Ovary (tissue), 3 donors: ENCODE measurements at regions not wholly inside any gene's neighbourhood (a gene's known extent, or its start where the extent isn't known, plus 50 kb on each side); places are given as distances from the start of the nearest gene placed in this dataset.

Source experiments
- CTCF ChIP-seq, 3 donors: fragments of 450-650 bp in 2 of 3; fragments of 200-600 bp in 1 of 3; IDR thresholded peaks; one replicate each; pipeline versions ENCODE4 v1.5.1 to v1.8.0; 2016 to 2022; ENCODE audit warnings: antibody characterized with exemption in 3 of 3, mild to moderate bottlenecking in 1 of 3
- EP300 ChIP-seq: sonication (generic); formaldehyde crosslinking; IDR thresholded peaks from one replicate; pipeline ENCODE4 v1.6.1; 2017; ENCODE audit warnings: antibody characterized with exemption
- POLR2A ChIP-seq: fragments of 450-650 bp; IDR thresholded peaks from one replicate; pipeline ENCODE4 v1.6.1; 2017; ENCODE audit warnings: antibody characterized with exemption, mild to moderate bottlenecking, moderate library complexity
- donor health status: DM: no; HTN: no; CAD: no.

GRCh38 chr1:81242103-81242502 is 558.6 kb upstream of the ADGRL2 start:
- TF ChIP-seq CTCF (IDR thresholded peaks at IDR 0.05): no peak
- no peak for TF ChIP-seq POLR2A
- no peak for TF ChIP-seq EP300
